ENCODE measurements at regions not wholly inside any gene's neighbourhood (a gene's known extent, or its start where the extent isn't known, plus 50 kb on each side); places are given as distances from the start of the nearest gene placed in this dataset.

GRCh38 chr2:147647816-147648215 is 197.0 kb upstream of the ACVR2A start:
- peaks cover 62% of the 10 kb centered on the region for H3K4me1 Mint-ChIP-seq
- no peak overlapping the region for H3K4me3 Mint-ChIP-seq
- H3K27me3 Mint-ChIP-seq (ENCODE audit: low read depth): no peaks in the 10 kb centered on the region
- TF ChIP-seq, protein P1, sequence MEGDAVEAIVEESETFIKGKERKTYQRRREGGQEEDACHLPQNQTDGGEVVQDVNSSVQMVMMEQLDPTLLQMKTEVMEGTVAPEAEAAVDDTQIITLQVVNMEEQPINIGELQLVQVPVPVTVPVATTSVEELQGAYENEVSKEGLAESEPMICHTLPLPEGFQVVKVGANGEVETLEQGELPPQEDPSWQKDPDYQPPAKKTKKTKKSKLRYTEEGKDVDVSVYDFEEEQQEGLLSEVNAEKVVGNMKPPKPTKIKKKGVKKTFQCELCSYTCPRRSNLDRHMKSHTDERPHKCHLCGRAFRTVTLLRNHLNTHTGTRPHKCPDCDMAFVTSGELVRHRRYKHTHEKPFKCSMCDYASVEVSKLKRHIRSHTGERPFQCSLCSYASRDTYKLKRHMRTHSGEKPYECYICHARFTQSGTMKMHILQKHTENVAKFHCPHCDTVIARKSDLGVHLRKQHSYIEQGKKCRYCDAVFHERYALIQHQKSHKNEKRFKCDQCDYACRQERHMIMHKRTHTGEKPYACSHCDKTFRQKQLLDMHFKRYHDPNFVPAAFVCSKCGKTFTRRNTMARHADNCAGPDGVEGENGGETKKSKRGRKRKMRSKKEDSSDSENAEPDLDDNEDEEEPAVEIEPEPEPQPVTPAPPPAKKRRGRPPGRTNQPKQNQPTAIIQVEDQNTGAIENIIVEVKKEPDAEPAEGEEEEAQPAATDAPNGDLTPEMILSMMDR (IDR thresholded peaks at IDR 0.05; ENCODE audit: unreplicated experiment in 3 of 3): no peak
- no peaks in the 10 kb centered on the region for H3K9me3 Mint-ChIP-seq
- H3K36me3 Mint-ChIP-seq (ENCODE audit: low read depth): no peaks in the 10 kb centered on the region
- peak overlapping the region in 1 of 3 experiments; percentile 73 for H3K27ac Mint-ChIP-seq

DNA sequence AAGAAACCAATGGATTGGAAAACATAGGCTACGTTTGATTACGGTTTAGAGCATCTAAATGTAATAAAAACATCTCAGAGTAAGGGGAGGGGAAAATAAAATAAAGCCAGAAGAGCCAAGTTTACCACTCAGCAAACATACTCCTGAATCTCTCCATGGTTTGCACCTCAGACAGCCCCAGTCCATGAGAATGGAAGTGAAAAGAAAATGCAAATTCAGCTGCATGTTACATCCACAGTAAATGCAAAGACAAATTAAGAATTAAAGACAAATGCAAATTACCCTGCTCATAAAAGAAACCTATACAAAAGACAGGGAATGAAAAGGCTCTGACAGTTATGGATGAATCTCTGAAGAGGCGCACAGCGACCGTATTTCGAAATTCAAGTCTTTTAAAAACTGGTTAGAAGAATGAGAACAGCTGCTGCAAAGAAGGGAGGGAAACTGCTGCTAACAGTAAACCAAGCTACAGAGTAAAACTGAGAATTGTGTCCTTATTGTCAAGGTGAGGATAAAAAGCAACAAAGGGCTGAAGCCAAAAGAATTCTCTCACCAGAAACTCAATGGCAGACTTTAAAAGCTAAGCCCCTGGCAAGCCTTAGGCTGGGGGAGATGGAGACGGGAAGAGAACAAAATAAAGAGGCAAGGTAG is 197.9 kb upstream of the ACVR2A start:
- H3K36me3 Mint-ChIP-seq (ENCODE audit: low read depth): no peaks in the 10 kb centered on the region
- H3K4me3 Mint-ChIP-seq: peak overlapping the region in 1 of 3 experiments; percentile 52
- no peaks in the 10 kb centered on the region for H3K9me3 Mint-ChIP-seq
- TF ChIP-seq, protein P1 (IDR thresholded peaks at IDR 0.05; ENCODE audit: unreplicated experiment in 3 of 3): no peak
- H3K27me3 Mint-ChIP-seq (ENCODE audit: low read depth): no peaks in the 10 kb centered on the region
- peaks cover 62% of the 10 kb centered on the region for H3K4me1 Mint-ChIP-seq
- peak overlapping the region; percentile 73 to 88 (median 86) for H3K27ac Mint-ChIP-seq

- H3K9me3 Mint-ChIP-seq: no peaks in the 10 kb centered on the region
- H3K27me3 Mint-ChIP-seq (ENCODE audit: low read depth): no peaks in the 10 kb centered on the region
- H3K27ac Mint-ChIP-seq: peak overlapping the region; percentile 40 to 67 (median 61)
- H3K36me3 Mint-ChIP-seq (ENCODE audit: low read depth): no peaks in the 10 kb centered on the region
- peak overlapping the region in 2 of 3 experiments; percentile 4 to 17 for H3K4me3 Mint-ChIP-seq
- H3K4me1 Mint-ChIP-seq: peaks cover 71% of the 10 kb centered on the region
- TF ChIP-seq, protein P1 (IDR thresholded peaks at IDR 0.05; ENCODE audit: unreplicated experiment in 3 of 3): no peak
These were observed 200.3 kb upstream of the ACVR2A start for GRCh38 chr2:147644491-147644890.

DNA sequence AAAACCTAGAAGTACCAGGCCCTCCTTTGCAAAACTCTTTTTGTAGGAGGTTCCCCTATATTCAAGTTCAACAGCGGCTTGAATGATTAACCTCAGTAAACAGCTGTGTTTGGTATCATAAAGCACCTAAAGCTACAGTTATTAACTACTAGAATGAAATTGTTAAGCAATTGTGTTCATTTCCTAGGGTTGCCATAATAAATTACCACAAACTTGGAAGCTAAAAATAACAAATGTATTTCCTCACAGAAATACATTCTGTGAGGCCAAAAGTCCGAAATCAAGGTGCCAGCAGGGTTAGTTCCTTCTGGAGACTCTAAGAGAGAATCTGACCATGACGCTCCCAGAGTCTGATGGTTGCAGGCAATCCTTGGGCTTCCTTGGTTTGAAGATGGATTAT is 202.1 kb upstream of the ACVR2A start:
- no peaks in the 10 kb centered on the region for H3K27me3 Mint-ChIP-seq (ENCODE audit: low read depth)

DNA sequence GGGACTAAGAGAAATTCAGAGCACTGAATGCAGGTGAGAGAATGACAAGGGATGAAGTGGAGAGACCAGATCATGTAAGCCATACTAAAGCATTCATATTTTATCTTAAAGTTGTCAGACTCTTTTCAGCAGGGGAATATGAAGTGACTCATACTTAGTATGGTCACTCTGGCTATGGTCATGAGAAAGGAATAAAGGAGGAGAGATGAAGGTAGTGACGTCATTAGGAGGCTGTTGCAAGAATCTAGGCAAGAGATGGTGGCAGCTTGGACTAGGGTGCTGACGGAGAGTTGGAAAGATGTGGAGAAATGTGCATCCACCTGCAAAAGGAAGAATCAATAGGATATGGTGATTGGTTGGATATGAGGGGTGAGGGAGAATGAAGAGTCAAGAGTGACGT is 203.2 kb upstream of the ACVR2A start:
- Mint-ChIP-seq H3K27ac (no peak overlapping the region), H3K36me3 (ENCODE audit: low read depth) (no peaks in the 10 kb centered on the region), H3K4me3 (no peak overlapping the region), H3K4me1 (peaks cover 52% of the 10 kb centered on the region), H3K27me3 (ENCODE audit: low read depth) (no peaks in the 10 kb centered on the region), H3K9me3 (no peaks in the 10 kb centered on the region)
- TF ChIP-seq, protein P1 (IDR thresholded peaks at IDR 0.05; ENCODE audit: unreplicated experiment in 3 of 3): no peak

More for the DNA sequence above, 202.1 kb upstream of the ACVR2A start:
- H3K4me3 Mint-ChIP-seq: no peak overlapping the region
- no peak overlapping the region for H3K27ac Mint-ChIP-seq
- no peaks in the 10 kb centered on the region for H3K36me3 Mint-ChIP-seq (ENCODE audit: low read depth)
- no peaks in the 10 kb centered on the region for H3K9me3 Mint-ChIP-seq
- TF ChIP-seq, protein P1 (IDR thresholded peaks at IDR 0.05; ENCODE audit: unreplicated experiment in 3 of 3): no peak
- peaks cover 57% of the 10 kb centered on the region for H3K4me1 Mint-ChIP-seq

DNA sequence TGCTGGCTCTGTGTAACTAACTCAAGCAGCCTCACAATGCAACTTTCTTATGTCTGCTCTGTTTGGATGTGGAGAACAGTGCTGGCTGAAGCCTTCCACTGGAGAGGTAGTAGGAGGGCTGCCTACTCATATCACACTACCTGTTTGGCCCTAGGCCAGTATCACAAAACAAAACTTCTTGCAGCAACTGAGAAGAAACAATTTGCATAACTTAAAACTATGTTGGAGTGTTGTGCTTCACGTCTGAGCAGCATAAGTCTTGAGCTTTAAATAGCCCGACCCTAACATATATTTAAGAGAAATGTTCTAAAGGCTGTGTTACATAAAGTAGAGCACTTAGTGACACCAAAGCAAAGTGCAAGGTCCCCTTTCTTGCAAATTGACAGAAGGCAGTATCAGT is 204.9 kb upstream of the ACVR2A start:
- Mint-ChIP-seq H3K36me3 (ENCODE audit: low read depth) (no peaks in the 10 kb centered on the region), H3K4me1 (peaks cover 53% of the 10 kb centered on the region), H3K27me3 (ENCODE audit: low read depth) (no peaks in the 10 kb centered on the region), H3K4me3 (no peak overlapping the region), H3K27ac (peak overlapping the region in 1 of 3 experiments; percentile 32), H3K9me3 (no peaks in the 10 kb centered on the region)
- TF ChIP-seq, protein P1 (IDR thresholded peaks at IDR 0.05; ENCODE audit: unreplicated experiment in 3 of 3): no peak
